Endothelial cell of umbilical vein (primary cell): ENCODE measurements at regions not wholly inside any gene's neighbourhood (a gene's known extent, or its start where the extent isn't known, plus 50 kb on each side); places are given as distances from the start of the nearest gene placed in this dataset.

Experiments
- CTCF ChIP-seq, 2 donors: IDR thresholded peaks; 1 replicate in 1 of 2; 2 replicates in 1 of 2; pipeline ENCODE4 v1.5.1; 2011; ENCODE audit warnings: low read length in 2 of 2, mild to moderate bottlenecking in 2 of 2, moderate library complexity in 2 of 2, control low read depth in 1 of 2, inconsistent platforms in 1 of 2, low read depth in 1 of 2; ENCODE audit not compliant: insufficient read depth in 1 of 2; ENCODE audit errors: extremely low read depth in 1 of 2
- EZH2 ChIP-seq: IDR thresholded peaks from 2 replicates; pipeline ENCODE4 v1.6.1; 2012; ENCODE audit warnings: borderline replicate concordance, low read depth, mild to moderate bottlenecking, moderate library complexity, low read length, inconsistent platforms; ENCODE audit not compliant: severe bottlenecking
- FOS ChIP-seq: IDR thresholded peaks from 2 replicates; pipeline ENCODE4 v1.6.1; 2011; ENCODE audit warnings: mild to moderate bottlenecking, low read length, moderate library complexity, borderline replicate concordance; ENCODE audit not compliant: insufficient read depth
- JUN ChIP-seq: IDR thresholded peaks from 2 replicates; pipeline ENCODE4 v1.6.1; 2011; ENCODE audit warnings: borderline replicate concordance, low read depth; ENCODE audit not compliant: insufficient read length, insufficient read depth
- MAX ChIP-seq: IDR thresholded peaks from 2 replicates; pipeline ENCODE4 v1.6.1; 2011; ENCODE audit not compliant: insufficient read depth, insufficient read length
- MYC ChIP-seq: IDR thresholded peaks from one replicate; pipeline ENCODE4 v1.6.1; 2011; ENCODE audit warnings: mild to moderate bottlenecking, low read depth, low read length
- POLR2A ChIP-seq: IDR thresholded peaks from 2 replicates; pipeline ENCODE4 v1.6.1; 2012; ENCODE audit warnings: low read depth, mild to moderate bottlenecking, control low read depth, low read length
- POLR2AphosphoS5 ChIP-seq: IDR thresholded peaks from 2 replicates; pipeline ENCODE4 v1.6.1; 2012; ENCODE audit warnings: low read depth, mild to moderate bottlenecking, control low read depth, low read length, moderate library complexity; ENCODE audit not compliant: insufficient read depth

- no peak for TF ChIP-seq POLR2AphosphoS5
- TF ChIP-seq CTCF (IDR thresholded peaks at IDR 0.05; ENCODE audit: extremely low read depth in 1 of 2, insufficient read depth in 1 of 2, low read depth in 1 of 2, low read length in 2 of 2) = no peak
- TF ChIP-seq EZH2 = no peak
- TF ChIP-seq POLR2A = no peak
- no peak for TF ChIP-seq MAX
- no peak for TF ChIP-seq MYC
- TF ChIP-seq FOS = no peak
- no peak for TF ChIP-seq JUN
Measured at GRCh38 chr4:175441256-175441655, 370.8 kb downstream of the GPM6A start.
